ENCODE measurements at regions not wholly inside any gene's neighbourhood (a gene's known extent, or its start where the extent isn't known, plus 50 kb on each side); places are given as distances from the start of the nearest gene placed in this dataset.
A peak's percentile ranks its signal among the peaks of the same experiment; 100 is the strongest.

DNA sequence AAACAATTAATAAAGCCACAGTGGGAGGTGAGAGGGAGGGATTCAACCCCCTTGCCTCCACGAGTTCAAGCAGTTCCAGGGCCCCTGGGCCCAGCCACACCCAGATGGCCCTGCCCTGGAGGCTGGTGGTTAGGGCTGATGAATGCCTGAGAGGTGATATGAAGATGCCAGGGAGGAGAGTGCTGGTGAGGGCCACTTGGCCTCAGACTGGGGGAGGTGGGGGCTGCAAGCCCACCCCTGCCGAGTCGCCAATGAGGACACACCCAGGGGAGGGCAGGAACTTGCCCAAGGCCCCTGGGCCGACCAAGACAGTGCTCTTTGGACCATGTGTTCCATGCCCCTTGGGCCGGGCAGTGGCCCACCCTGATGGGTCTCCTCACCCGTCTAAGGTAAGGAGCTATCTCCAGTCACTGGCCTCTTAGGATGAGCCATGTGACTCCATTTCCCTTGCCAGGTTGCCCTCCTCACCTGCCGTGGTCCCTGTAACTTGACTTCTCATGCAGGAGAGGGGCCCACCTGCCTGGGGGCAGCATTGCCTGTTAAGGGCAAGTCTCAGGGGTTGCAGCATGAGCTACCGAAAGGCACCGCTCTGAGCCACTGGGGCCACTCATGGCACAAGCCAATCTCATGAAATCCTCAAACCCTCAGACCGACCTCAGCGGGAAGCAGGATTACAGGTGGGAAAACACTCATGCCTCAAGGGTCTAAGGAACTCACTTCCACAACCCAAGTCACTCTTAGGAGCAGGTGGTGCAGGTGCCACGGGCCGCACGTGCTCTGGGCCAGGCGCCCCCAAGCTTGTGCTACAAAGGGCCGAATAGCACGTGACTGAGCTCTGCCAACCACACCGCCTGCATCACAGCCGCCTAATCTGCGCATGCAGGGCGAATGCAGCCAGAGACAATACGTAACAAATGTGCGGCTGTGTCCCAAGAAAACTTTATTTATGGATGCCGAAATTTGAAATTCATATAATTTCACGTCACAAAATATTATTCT lies 147.4 kb upstream of the MLN start:
- DNase-seq (no peak), ATAC-seq (no peak)

DNA sequence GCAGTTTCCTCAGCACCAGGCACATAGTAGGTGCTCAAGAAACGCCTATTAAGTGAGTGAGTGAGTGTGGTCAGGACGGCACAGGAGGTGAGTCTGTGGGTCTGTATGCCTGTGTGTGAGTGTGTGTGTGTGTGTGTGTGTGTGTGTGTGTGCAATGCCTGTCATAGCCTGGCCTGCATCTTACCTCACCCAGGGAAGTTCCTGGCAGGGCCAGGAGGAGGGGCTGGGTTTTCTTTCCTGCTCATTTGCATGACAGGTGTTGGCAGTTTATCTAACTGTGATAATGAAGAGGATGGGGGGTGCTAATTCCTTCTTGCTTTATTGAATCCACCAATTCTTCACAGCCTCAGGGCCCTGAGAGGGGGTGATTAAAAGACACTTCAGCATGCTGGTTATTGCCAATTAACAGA lies 146.7 kb upstream of the MLN start:
- DNase-seq, result no peak
- ATAC-seq, result no peak

DNA sequence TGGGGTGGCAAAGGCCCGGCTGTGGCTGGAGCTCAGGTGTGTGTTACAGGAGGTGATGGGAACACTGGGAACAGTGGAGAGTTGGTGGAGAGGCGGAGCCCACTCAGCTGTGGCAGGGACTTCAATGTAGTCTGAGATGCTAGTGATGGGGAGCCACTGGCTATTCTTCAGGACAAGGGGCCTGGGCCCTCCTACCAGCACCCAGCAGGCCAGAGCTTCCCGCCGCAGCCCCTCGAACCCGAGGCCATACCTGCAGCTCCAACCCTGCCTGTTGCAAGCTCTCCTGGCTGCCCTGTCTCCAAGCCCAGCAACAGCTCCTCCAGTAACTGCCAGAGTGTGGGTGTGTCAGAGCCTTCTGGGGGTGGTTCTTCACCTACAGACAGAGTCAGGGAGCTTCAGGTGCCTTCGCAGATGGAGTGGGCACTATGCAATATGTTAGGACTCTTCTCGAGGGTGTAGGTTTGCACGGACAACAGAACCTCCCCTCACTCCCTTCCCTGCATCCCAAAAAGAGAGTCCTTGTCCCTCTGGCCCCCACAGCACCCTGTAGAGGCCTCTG lies 146.2 kb upstream of the MLN start:
- no peak for DNase-seq
- no peak for ATAC-seq

GRCh38 chr6:33949111-33949510 lies 145.3 kb upstream of the MLN start:
- DNase-seq (no peak), ATAC-seq (no peak)

- no peak for ATAC-seq
- no peak for DNase-seq
Measured at GRCh38 chr6:33947916-33948594, 144.3 kb upstream of the MLN start.

DNA sequence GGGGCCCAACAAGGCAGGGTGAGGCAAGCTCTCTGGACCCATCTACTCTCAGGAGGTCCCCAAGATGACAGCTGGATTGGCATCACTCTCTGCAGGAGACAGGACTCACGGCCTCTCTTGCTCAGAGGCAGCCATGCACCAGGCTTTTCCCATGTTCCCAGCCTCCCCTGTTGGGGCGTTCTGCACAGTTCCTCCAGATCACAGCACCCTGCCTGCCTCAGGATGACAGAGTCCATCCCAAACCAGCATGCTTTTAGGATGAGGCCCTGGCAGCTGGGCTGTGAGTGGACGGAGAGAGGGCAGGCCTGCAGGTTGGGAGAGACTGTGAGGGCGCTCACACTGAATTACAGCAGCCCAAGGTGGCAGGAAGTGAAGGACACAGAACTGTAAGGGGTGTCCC lies 143.2 kb upstream of the MLN start:
- ATAC-seq (no peak), DNase-seq (no peak)

DNA sequence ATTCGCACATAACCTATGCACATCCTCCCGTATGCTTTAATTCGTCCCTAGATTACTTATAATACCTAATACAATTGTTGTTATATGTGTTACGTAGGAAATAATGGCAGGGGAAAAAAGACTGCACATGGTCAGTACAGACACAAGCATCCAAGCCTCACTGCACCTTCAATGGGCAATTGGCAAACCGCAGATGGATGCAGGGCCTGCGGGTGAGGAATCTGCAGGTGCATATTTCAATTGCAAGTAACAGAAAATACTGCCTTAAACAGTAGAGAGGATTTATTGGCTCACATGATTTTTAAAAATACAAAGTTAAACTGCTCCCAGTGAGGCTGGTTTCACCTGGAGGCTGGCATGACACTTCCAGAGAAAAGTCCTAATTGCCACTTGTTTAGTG lies 142.1 kb upstream of the MLN start:
- DNase-seq, result no peak

DNA sequence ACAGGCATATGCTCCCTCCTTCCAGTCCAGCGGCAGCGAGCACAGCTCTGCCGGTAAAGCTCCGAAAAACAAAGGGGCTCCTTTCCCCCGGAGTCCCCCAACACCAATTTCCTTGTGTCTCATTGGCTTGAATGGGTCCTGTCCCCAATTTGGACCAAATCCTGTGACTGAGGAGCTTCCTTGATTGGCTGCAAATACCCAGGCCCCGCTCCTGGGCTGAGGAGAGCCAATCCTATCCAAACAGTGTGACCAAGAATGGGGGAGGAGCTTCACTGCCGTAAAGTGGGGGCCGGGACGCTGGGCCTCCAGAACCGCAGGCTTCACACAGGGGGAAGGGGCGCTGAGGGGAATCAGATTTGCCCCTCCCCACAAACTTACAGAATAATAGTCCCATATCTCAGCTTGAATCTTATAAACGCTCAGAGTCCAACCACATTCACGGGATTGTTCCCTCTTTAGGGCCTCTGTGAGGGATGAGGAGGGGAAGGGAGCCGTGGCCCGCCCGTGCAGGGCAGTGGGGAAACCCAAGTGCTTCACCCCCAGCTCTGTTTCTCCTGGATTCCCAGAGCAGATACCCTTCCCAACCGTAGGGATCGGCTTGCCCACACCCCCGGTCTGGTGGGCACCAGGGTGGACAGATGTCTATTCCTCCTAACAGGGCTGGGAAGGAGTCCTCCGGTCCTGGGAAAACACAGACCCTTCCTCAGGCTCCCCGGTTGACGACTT lies 141.0 kb upstream of the MLN start:
- no peak for DNase-seq
- no peak for ATAC-seq

More for the DNA sequence above, 142.1 kb upstream of the MLN start:
- ATAC-seq, result no peak

GRCh38 chr6:33936886-33937285 lies 133.1 kb upstream of the MLN start:
- DNase-seq, result no peak
- no peak for ATAC-seq

GRCh38 chr6:33935439-33936080 lies 131.8 kb upstream of the MLN start:
- ATAC-seq (no peak), DNase-seq (no peak)

DNA sequence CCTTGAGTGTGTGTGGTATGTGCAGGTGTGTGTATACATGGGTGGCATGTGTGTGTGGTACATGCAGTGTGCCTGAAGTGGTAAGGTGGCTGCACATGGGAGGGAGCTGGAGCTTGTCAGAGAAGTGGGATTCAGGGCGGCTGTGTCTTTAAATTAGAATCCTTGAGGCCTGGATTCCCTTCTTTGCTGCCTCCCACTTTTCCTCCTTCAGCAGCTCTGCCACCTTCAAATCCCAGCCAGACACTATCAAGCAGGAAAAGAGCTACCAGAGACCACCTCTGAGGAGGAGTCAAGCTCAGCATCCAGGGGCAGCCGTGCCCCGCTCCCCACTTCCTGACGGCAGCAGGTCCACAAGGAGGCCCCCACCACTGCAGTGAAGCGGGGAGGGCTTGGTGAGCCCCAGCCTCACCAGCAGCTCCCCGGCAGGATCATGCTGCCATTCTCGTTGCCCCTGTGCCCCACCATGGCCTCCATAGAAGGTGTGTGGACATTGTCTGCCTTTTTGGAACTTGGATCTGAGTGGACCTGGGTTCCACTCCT lies 131.0 kb upstream of the MLN start:
- DNase-seq (no peak), ATAC-seq (no peak)

DNA sequence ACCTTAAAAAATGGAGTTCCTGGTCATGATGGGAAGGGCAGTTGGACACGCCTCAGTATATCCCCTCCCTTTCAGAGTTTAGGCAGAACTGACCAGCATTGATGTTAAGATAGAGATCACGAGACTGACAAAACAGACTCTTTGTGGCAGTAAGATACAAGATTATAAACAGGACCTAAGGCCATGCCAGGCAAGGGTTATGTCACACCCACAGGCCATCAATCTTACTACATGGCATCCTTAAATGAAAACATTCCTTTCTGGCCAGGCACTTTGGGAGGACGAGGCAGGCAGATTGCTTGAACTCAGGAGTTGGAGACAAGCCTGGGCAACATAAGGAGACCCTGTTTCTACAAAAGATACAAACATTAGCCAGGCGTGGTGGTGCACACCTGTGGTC lies 129.3 kb upstream of the MLN start:
- ATAC-seq, result no peak
- DNase-seq, result no peak

- DNase-seq (no peak), ATAC-seq (no peak)
Measured at GRCh38 chr6:33931799-33932198, 128.0 kb upstream of the MLN start.

GRCh38 chr6:33929575-33930288 lies 125.9 kb upstream of the MLN start:
- ATAC-seq (no peak), DNase-seq (no peak)

DNA sequence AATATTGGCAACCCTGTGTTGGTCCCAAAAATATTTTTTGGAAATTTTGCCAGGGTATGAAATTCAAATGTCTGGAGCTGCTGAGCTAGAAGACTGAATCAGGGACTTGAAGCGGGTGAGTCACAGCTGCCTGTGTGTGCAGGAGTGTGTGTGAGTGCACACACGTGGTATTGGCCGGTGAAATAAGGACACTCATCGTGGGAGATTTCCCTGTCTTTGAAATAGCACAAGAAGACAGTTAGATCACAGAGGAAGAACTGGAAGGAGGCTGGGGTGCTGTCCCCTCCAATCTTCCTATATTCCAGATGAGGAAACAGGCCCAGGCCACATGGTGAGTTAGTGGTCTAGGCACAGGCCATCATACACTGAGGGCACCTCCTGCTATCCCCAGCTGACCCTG lies 123.8 kb upstream of the MLN start:
- DNase-seq (no peak), ATAC-seq (no peak)

DNA sequence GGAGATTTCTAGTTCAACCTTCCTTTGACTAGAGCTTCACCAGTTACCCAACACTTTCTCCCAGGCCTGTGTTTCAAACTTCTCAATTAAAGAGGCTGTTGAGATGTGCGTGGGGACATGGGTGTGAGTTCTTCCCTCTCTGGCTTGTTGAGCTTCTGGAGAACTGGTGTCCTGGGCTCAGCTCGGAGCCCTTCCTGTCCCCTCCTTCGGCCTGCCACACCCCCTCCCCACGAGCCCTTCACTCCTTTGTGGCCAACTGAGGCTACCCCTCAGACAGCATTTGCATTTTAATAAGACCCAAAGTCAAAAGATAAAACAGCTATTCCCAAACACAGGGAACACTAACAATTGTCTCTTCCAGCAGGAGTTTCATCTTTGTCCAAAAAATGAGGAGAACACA lies 123.3 kb upstream of the MLN start:
- DNase-seq (no peak), ATAC-seq (no peak)

DNA sequence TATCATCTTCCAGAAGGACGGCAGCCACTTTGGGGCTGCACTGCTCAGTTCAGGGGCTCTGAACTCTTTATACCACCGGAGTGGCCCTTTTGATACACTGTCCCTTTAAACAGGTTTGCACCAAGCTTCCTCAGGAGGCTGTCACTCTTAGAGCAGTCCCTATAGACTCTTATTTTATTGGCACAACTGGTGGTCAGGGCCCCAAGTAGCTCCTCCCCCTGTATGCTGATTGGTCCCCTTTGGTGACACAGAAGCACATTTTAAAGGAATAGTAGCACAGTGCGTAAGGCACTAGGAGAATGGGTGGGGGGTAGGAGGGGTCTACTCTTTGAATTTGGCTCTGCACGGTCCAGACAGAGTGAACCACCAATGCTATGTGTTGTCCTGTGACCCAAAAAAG lies 122.6 kb upstream of the MLN start:
- DNase-seq (no peak), ATAC-seq (peak; percentile 42)

DNA sequence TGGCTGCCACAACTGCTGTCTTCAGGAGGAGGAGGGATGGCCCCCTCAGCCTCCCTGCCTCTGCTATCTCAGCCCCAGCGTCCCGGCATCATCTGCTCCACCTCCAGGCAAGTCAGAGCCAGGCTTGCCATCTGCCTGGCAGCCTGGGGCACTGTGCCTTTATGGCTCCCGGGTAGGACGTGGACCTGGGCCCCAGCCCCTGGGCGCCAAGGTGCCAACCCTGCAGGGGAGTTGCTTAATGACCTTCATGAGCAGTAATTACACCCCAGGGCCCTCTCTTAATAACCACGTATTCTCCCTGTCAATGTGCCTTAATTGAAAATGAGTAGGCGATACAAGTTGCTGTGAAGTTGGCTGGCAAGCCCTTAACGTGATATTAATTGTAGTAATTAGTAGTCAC lies 122.1 kb upstream of the MLN start:
- DNase-seq (no peak), ATAC-seq (no peak)

GRCh38 chr6:33925210-33925609 lies 121.4 kb upstream of the MLN start:
- no peak for DNase-seq
- ATAC-seq, result no peak

DNA sequence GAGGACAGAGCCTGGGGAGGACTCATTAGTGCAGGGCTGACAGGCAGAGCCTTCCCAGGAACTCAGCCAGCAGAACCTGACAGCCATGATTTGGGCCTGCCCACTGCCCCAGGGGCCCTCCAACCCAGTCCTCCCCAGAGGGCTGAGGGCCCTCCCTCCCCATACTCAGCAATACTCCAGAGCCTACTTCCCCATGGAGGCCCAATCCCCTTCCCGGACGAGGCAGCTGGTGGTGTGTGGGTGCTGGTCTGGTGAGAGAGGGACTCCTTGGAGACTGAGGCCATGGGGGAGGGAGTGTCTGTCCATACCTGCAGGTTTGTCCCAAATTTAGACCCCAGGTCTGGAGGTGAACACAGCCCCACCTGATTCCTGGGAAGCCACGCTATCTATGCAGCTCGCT lies 120.9 kb upstream of the MLN start:
- DNase-seq (no peak), ATAC-seq (no peak)

DNA sequence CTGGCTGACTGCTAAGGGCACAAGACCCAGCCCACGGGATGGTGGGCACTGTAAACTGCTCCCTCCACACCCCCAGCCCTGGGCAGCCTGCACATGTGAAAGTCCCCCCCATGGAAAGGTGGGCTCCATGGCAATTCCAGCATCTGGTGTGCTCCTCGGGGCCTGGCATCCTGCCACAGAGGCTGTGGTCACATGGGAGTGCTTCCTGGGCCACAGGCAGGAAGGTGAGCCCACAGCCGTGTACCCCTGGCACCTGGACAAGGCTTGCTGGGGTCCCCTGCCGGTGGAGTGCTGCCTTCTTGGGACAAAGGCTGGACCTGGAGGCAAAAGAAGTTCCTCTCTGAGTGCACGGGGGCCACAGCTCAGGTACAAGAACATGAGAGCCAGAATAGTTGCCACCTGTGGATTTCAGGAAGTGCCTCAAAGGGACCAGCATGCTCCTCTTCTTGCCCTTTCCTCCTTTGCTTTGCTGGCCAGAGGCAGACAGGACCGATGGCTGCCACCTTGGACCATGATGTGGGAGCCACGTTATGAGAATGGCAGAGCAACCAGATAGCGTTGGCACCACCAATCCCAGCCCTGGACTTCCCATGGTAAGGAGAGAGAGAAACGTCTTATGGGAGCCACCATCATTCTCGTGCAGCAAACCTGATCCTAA lies 120.2 kb upstream of the MLN start:
- DNase-seq, result no peak
- ATAC-seq, result no peak

Data from stimulated activated naive CD8-positive, alpha-beta T cell treated with anti-CD3 and anti-CD28 coated beads, Interleukin-15, Interleukin-2, amounts not matched to agents 100 U/mL and 50 U/mL, for 24 hours (primary cell).